KMS-11 (cell line): ENCODE measurements at regions not wholly inside any gene's neighbourhood (a gene's known extent, or its start where the extent isn't known, plus 50 kb on each side); places are given as distances from the start of the nearest gene placed in this dataset.

ENCODE experiments used
- H2AFZ ChIP-seq: fragments of 200-600 bp; sonication (generic); 2 replicates; pipeline ENCODE4 v1.6.1; 2016; ENCODE audit warnings: antibody characterized with exemption, mixed run types, low read depth
- H3K27ac ChIP-seq: fragments of 200-600 bp; sonication (generic); 2 replicates; pipeline ENCODE4 v1.6.1; 2016; ENCODE audit warnings: mild to moderate bottlenecking, mixed run types
- H3K27me3 ChIP-seq: fragments of 200-600 bp; sonication (generic); 2 replicates; pipeline ENCODE4 v1.6.1; 2017; ENCODE audit warnings: mild to moderate bottlenecking, low read depth, mixed run types, moderate library complexity; ENCODE audit not compliant: insufficient read depth
- H3K36me3 ChIP-seq: fragments of 200-600 bp; sonication (generic); 2 replicates; pipeline ENCODE4 v1.6.1; 2017; ENCODE audit warnings: mild to moderate bottlenecking, mixed run types; ENCODE audit not compliant: insufficient read depth
- H3K4me1 ChIP-seq: fragments of 200-600 bp; sonication (generic); 2 replicates; pipeline ENCODE4 v1.6.1; 2016; ENCODE audit warnings: mild to moderate bottlenecking, low read depth, mixed run types; ENCODE audit not compliant: poor library complexity, severe bottlenecking
- H3K4me2 ChIP-seq: fragments of 200-600 bp; sonication (generic); 2 replicates; pipeline ENCODE4 v1.7.0; 2016; ENCODE audit warnings: mild to moderate bottlenecking, mixed run types
- H3K4me3 ChIP-seq: fragments of 200-600 bp; sonication (generic); IDR thresholded peaks from 2 replicates; pipeline ENCODE4 v1.6.1; 2017; ENCODE audit warnings: low read depth, low read length, mixed read lengths; ENCODE audit not compliant: insufficient read depth
- H3K79me2 ChIP-seq: fragments of 200-600 bp; sonication (generic); 2 replicates; pipeline ENCODE4 v1.6.1; 2016; ENCODE audit warnings: low read depth, mixed run types; ENCODE audit not compliant: insufficient read depth
- H3K9ac ChIP-seq: fragments of 200-600 bp; sonication (generic); 2 replicates; pipeline ENCODE4 v1.6.1; 2016; ENCODE audit warnings: mild to moderate bottlenecking, mixed run types
- H4K20me1 ChIP-seq: fragments of 200-600 bp; sonication (generic); 2 replicates; pipeline ENCODE4 v1.6.1; 2016; ENCODE audit warnings: mild to moderate bottlenecking, mixed run types; ENCODE audit not compliant: insufficient read depth
- CTCF ChIP-seq: fragments of 200-600 bp; sonication (generic); conservative IDR thresholded peaks from 2 replicates; pipeline ENCODE4 v1.6.1; 2017; ENCODE audit warnings: low read depth, mild to moderate bottlenecking, antibody characterized with exemption, low read length, moderate library complexity, mixed read lengths

DNA sequence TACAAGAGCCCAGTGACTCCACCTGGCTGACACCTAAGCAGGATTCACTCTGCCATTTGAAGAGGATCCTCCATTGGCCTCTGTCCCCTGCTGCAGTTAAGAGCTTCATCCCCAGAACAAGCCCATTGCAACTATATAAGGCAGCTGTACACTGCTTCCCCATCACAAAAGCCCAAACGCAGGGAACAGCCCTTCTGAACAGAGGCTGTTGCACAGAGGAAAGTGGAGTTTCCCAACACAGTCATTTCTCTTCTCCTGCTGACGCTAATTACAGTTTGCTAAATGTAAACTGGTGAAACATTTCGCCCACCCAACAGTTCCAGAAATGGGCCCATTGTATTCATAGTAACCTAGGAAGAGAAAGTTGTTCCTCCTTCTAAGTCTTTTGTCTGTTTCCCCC, 455.8 kb upstream of the DAB1 start:
- no peak overlapping the region for H3K4me3 ChIP-seq
- no peak overlapping the region for H2AFZ ChIP-seq
- no peaks in the 10 kb centered on the region for H4K20me1 ChIP-seq
- no peak overlapping the region for H3K4me2 ChIP-seq
- no peak overlapping the region for H3K27ac ChIP-seq
- no peaks in the 10 kb centered on the region for H3K36me3 ChIP-seq
- H3K79me2 ChIP-seq, result no peaks in the 10 kb centered on the region
- H3K27me3 ChIP-seq, result no peaks in the 10 kb centered on the region
- no peak overlapping the region for H3K9ac ChIP-seq
- H3K4me1 ChIP-seq, result no peaks in the 10 kb centered on the region
- TF ChIP-seq CTCF, result no peak

DNA sequence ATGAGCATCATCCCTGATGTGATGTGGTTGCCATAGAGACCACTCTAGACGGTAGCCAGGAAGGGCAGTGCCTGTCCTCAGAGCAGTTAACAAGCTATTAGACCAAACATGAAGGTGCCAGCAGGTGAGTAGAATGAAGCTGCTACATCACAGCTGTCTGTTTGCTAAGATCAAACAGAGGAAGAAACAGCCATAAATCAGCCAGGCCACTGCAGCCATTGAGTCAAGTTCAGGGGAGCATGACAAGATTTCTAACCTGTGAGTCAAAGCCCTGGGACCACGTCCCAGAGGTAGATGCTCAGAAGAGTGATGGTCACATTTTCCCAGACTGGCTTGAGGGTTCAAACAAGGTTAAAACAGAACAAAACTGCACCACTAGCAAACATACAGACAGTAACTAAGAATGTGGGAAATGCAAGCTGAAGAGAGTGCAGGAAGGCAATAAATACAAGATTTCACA, 450.6 kb upstream of the DAB1 start:
- Histone ChIP-seq H3K4me3 (no peak overlapping the region), H3K27ac (no peak overlapping the region), H3K79me2 (no peaks in the 10 kb centered on the region), H3K36me3 (no peaks in the 10 kb centered on the region), H4K20me1 (no peaks in the 10 kb centered on the region), H3K4me1 (no peaks in the 10 kb centered on the region), H3K9ac (no peak overlapping the region), H3K27me3 (no peaks in the 10 kb centered on the region), H3K4me2 (no peak overlapping the region), H2AFZ (no peak overlapping the region)
- TF ChIP-seq CTCF, result no peak

- Histone ChIP-seq H3K4me2 (no peak overlapping the region), H3K79me2 (no peaks in the 10 kb centered on the region), H3K36me3 (no peaks in the 10 kb centered on the region), H4K20me1 (no peaks in the 10 kb centered on the region), H3K27ac (no peak overlapping the region), H2AFZ (no peak overlapping the region), H3K9ac (no peak overlapping the region), H3K27me3 (no peaks in the 10 kb centered on the region), H3K4me3 (no peak overlapping the region), H3K4me1 (no peaks in the 10 kb centered on the region)
- TF ChIP-seq CTCF, result no peak
Observed at GRCh38 chr1:57872913-57873312, 449.1 kb upstream of the DAB1 start.

GRCh38 chr1:57868908-57869307, 445.0 kb upstream of the DAB1 start:
- Histone ChIP-seq H3K27me3 (no peaks in the 10 kb centered on the region), H4K20me1 (no peaks in the 10 kb centered on the region), H3K4me1 (no peaks in the 10 kb centered on the region), H3K27ac (no peak overlapping the region), H2AFZ (no peak overlapping the region), H3K36me3 (no peaks in the 10 kb centered on the region), H3K9ac (no peak overlapping the region), H3K4me2 (no peak overlapping the region), H3K79me2 (no peaks in the 10 kb centered on the region), H3K4me3 (no peak overlapping the region)
- TF ChIP-seq CTCF, result no peak
